Endothelial cell of umbilical vein (primary cell): ENCODE measurements at regions not wholly inside any gene's neighbourhood (a gene's known extent, or its start where the extent isn't known, plus 50 kb on each side); places are given as distances from the start of the nearest gene placed in this dataset.

ENCODE experiments used
- POLR2AphosphoS5 ChIP-seq: IDR thresholded peaks from 2 replicates; pipeline ENCODE4 v1.6.1; 2012; ENCODE audit warnings: low read depth, mild to moderate bottlenecking, control low read depth, low read length, moderate library complexity; ENCODE audit not compliant: insufficient read depth
- TF ChIP-seq, protein P1 (sequence below): IDR thresholded peaks from 2 replicates; pipeline ENCODE4 v1.6.1; 2011; ENCODE audit not compliant: insufficient read depth, insufficient read length
- TF ChIP-seq, protein P2 (sequence below), 2 donors: IDR thresholded peaks; 1 replicate in 1 of 2; 2 replicates in 1 of 2; pipeline ENCODE4 v1.5.1; 2011; ENCODE audit warnings: low read length in 2 of 2, mild to moderate bottlenecking in 2 of 2, moderate library complexity in 2 of 2, control low read depth in 1 of 2, inconsistent platforms in 1 of 2, low read depth in 1 of 2; ENCODE audit not compliant: insufficient read depth in 1 of 2; ENCODE audit errors: extremely low read depth in 1 of 2

DNA sequence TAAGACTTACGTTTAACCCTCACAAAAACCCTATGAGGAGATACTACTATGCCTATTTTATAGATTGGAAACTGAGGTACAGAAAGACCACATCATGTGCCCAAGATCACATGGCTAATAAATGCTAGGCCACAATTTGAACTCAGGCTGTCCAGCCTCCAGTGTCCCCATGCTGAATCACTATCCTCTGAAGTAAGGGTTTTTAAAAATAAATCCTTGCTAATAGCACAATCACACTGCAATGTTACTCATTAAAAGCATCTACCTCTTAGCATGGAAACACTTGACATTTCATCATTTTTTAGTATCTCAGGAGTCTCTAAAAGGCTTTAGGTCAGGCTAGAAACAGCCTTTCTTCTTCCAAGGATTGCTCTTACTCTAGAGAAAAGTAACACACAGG is 50.0 kb upstream of the PPP1R3C start:
- TF ChIP-seq, protein P1, sequence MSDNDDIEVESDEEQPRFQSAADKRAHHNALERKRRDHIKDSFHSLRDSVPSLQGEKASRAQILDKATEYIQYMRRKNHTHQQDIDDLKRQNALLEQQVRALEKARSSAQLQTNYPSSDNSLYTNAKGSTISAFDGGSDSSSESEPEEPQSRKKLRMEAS, result no peak
- no peak for TF ChIP-seq POLR2AphosphoS5
- TF ChIP-seq, protein P2, sequence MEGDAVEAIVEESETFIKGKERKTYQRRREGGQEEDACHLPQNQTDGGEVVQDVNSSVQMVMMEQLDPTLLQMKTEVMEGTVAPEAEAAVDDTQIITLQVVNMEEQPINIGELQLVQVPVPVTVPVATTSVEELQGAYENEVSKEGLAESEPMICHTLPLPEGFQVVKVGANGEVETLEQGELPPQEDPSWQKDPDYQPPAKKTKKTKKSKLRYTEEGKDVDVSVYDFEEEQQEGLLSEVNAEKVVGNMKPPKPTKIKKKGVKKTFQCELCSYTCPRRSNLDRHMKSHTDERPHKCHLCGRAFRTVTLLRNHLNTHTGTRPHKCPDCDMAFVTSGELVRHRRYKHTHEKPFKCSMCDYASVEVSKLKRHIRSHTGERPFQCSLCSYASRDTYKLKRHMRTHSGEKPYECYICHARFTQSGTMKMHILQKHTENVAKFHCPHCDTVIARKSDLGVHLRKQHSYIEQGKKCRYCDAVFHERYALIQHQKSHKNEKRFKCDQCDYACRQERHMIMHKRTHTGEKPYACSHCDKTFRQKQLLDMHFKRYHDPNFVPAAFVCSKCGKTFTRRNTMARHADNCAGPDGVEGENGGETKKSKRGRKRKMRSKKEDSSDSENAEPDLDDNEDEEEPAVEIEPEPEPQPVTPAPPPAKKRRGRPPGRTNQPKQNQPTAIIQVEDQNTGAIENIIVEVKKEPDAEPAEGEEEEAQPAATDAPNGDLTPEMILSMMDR (IDR thresholded peaks at IDR 0.05; ENCODE audit: extremely low read depth in 1 of 2, insufficient read depth in 1 of 2, low read depth in 1 of 2, low read length in 2 of 2), result no peak
